ENCODE measurements at regions not wholly inside any gene's neighbourhood (a gene's known extent, or its start where the extent isn't known, plus 50 kb on each side); places are given as distances from the start of the nearest gene placed in this dataset.
"Not testable (repeated sequence)": the region's sequence is repeated elsewhere in the genome, so short reads cannot be mapped to it uniquely, and the experiment has no call there.

- Histone ChIP-seq H3K4me3 (ENCODE audit: low read depth in 1 of 3, low read length in 3 of 3) (no peak overlapping the region), H3K9me3 (ENCODE audit: control insufficient read depth in 2 of 2, insufficient read depth in 1 of 2, low read depth in 1 of 2, low read length in 1 of 2) (no peaks in the 10 kb centered on the region), H3K27ac (ENCODE audit: low read depth in 1 of 3, low read length in 2 of 3) (no peak overlapping the region), H3K27me3 (ENCODE audit: control insufficient read depth in 3 of 3, insufficient read depth in 3 of 3, low read length in 3 of 3) (no peaks in the 10 kb centered on the region), H3K36me3 (ENCODE audit: control insufficient read depth in 3 of 3, insufficient read depth in 2 of 3, low read depth in 1 of 3, low read length in 3 of 3) (no peaks in the 10 kb centered on the region), H3K4me1 (ENCODE audit: control insufficient read depth in 3 of 3, insufficient read depth in 2 of 3, low read depth in 1 of 3, low read length in 2 of 3) (no peaks in the 10 kb centered on the region)
- peak; percentile 77 for FAIRE-seq
- no peak for DNase-seq
Observed at GRCh38 chr1:244329591-244330317, 122.0 kb downstream of the ADSS2 start.

- no peaks in the 10 kb centered on the region for H3K36me3 ChIP-seq (ENCODE audit: control insufficient read depth in 3 of 3, insufficient read depth in 2 of 3, low read depth in 1 of 3, low read length in 3 of 3)
- H3K4me1 ChIP-seq (ENCODE audit: control insufficient read depth in 3 of 3, insufficient read depth in 2 of 3, low read depth in 1 of 3, low read length in 2 of 3), result no peaks in the 10 kb centered on the region
- no peaks in the 10 kb centered on the region for H3K9me3 ChIP-seq (ENCODE audit: control insufficient read depth in 2 of 2, insufficient read depth in 1 of 2, low read depth in 1 of 2, low read length in 1 of 2)
- no peak overlapping the region for H3K27ac ChIP-seq (ENCODE audit: low read depth in 1 of 3, low read length in 2 of 3)
- WGBS, 3 donors, result 83 to 86% (median 86%) methylated on average over 2 of the region's 2 CpGs
- H3K4me3 ChIP-seq (ENCODE audit: low read depth in 1 of 3, low read length in 3 of 3), result no peak overlapping the region
- no peaks in the 10 kb centered on the region for H3K27me3 ChIP-seq (ENCODE audit: control insufficient read depth in 3 of 3, insufficient read depth in 3 of 3, low read length in 3 of 3)
- no peak for DNase-seq
- FAIRE-seq, result no peak
Observed at GRCh38 chr1:244330318-244330625, 121.4 kb downstream of the ADSS2 start.

- not testable (repeated sequence) for H3K4me1 ChIP-seq (ENCODE audit: control insufficient read depth in 3 of 3, insufficient read depth in 2 of 3, low read depth in 1 of 3, low read length in 2 of 3); H3K27ac ChIP-seq (ENCODE audit: low read depth in 1 of 3, low read length in 2 of 3); H3K4me3 ChIP-seq (ENCODE audit: low read depth in 1 of 3, low read length in 3 of 3); H3K36me3 ChIP-seq (ENCODE audit: control insufficient read depth in 3 of 3, insufficient read depth in 2 of 3, low read depth in 1 of 3, low read length in 3 of 3); H3K9me3 ChIP-seq (ENCODE audit: control insufficient read depth in 2 of 2, insufficient read depth in 1 of 2, low read depth in 1 of 2, low read length in 1 of 2); FAIRE-seq; DNase-seq; H3K27me3 ChIP-seq (ENCODE audit: control insufficient read depth in 3 of 3, insufficient read depth in 3 of 3, low read length in 3 of 3)
- WGBS, 3 donors, result 78 to 100% (median 81%) methylated on average over 2 of the region's 2 CpGs
Observed at GRCh38 chr1:244332761-244333160, 118.9 kb downstream of the ADSS2 start.

GRCh38 chr1:244334315-244334714, 117.4 kb downstream of the ADSS2 start:
- H3K27me3 ChIP-seq (ENCODE audit: control insufficient read depth in 3 of 3, insufficient read depth in 3 of 3, low read length in 3 of 3); H3K4me1 ChIP-seq (ENCODE audit: control insufficient read depth in 3 of 3, insufficient read depth in 2 of 3, low read depth in 1 of 3, low read length in 2 of 3): not testable (repeated sequence)
- WGBS, 3 donors, result 92 to 99% (median 95%) methylated on average over 2 of the region's 2 CpGs

GRCh38 chr1:244334842-244335241, 116.9 kb downstream of the ADSS2 start:
- H3K27ac ChIP-seq (ENCODE audit: low read depth in 1 of 3, low read length in 2 of 3); DNase-seq; H3K9me3 ChIP-seq (ENCODE audit: control insufficient read depth in 2 of 2, insufficient read depth in 1 of 2, low read depth in 1 of 2, low read length in 1 of 2); H3K36me3 ChIP-seq (ENCODE audit: control insufficient read depth in 3 of 3, insufficient read depth in 2 of 3, low read depth in 1 of 3, low read length in 3 of 3); H3K27me3 ChIP-seq (ENCODE audit: control insufficient read depth in 3 of 3, insufficient read depth in 3 of 3, low read length in 3 of 3); H3K4me3 ChIP-seq (ENCODE audit: low read depth in 1 of 3, low read length in 3 of 3); FAIRE-seq; H3K4me1 ChIP-seq (ENCODE audit: control insufficient read depth in 3 of 3, insufficient read depth in 2 of 3, low read depth in 1 of 3, low read length in 2 of 3): not testable (repeated sequence)
- WGBS, 3 donors, result 91 to 96% (median 95%) methylated on average over 4 of the region's 4 CpGs

More at GRCh38 chr1:244334315-244334714, 117.4 kb downstream of the ADSS2 start:
- not testable (repeated sequence) for H3K36me3 ChIP-seq (ENCODE audit: control insufficient read depth in 3 of 3, insufficient read depth in 2 of 3, low read depth in 1 of 3, low read length in 3 of 3); H3K9me3 ChIP-seq (ENCODE audit: control insufficient read depth in 2 of 2, insufficient read depth in 1 of 2, low read depth in 1 of 2, low read length in 1 of 2); DNase-seq; H3K4me3 ChIP-seq (ENCODE audit: low read depth in 1 of 3, low read length in 3 of 3); FAIRE-seq; H3K27ac ChIP-seq (ENCODE audit: low read depth in 1 of 3, low read length in 2 of 3)

- Histone ChIP-seq H3K4me1 (ENCODE audit: control insufficient read depth in 3 of 3, insufficient read depth in 2 of 3, low read depth in 1 of 3, low read length in 2 of 3) (peaks cover 0 to 3% (median 0%) of the 10 kb centered on the region in 3 donors), H3K27ac (ENCODE audit: low read depth in 1 of 3, low read length in 2 of 3) (no peak overlapping the region), H3K9me3 (ENCODE audit: control insufficient read depth in 2 of 2, insufficient read depth in 1 of 2, low read depth in 1 of 2, low read length in 1 of 2) (no peaks in the 10 kb centered on the region), H3K4me3 (ENCODE audit: low read depth in 1 of 3, low read length in 3 of 3) (no peak overlapping the region), H3K27me3 (ENCODE audit: control insufficient read depth in 3 of 3, insufficient read depth in 3 of 3, low read length in 3 of 3) (no peaks in the 10 kb centered on the region), H3K36me3 (ENCODE audit: control insufficient read depth in 3 of 3, insufficient read depth in 2 of 3, low read depth in 1 of 3, low read length in 3 of 3) (no peaks in the 10 kb centered on the region)
- WGBS, 3 donors, result 19 to 60% (median 44%) methylated on average over 7 of the region's 7 CpGs
- FAIRE-seq (no peak), DNase-seq (peak; percentile 31 to 47)
Observed at GRCh38 chr1:244335456-244335855, 116.3 kb downstream of the ADSS2 start.

GRCh38 chr1:244336232-244336899, 115.3 kb downstream of the ADSS2 start:
- H3K4me3 ChIP-seq (ENCODE audit: low read depth in 1 of 3, low read length in 3 of 3), result no peak overlapping the region
- WGBS, 3 donors, result 85 to 89% (median 86%) methylated on average over 12 of the region's 12 CpGs
- no peak overlapping the region for H3K27ac ChIP-seq (ENCODE audit: low read depth in 1 of 3, low read length in 2 of 3)
- no peak for FAIRE-seq
- H3K4me1 ChIP-seq (ENCODE audit: control insufficient read depth in 3 of 3, insufficient read depth in 2 of 3, low read depth in 1 of 3, low read length in 2 of 3), result peaks cover 0 to 7% (median 0%) of the 10 kb centered on the region in 3 donors
- H3K36me3 ChIP-seq (ENCODE audit: control insufficient read depth in 3 of 3, insufficient read depth in 2 of 3, low read depth in 1 of 3, low read length in 3 of 3), result no peaks in the 10 kb centered on the region
- H3K27me3 ChIP-seq (ENCODE audit: control insufficient read depth in 3 of 3, insufficient read depth in 3 of 3, low read length in 3 of 3), result no peaks in the 10 kb centered on the region
- H3K9me3 ChIP-seq (ENCODE audit: control insufficient read depth in 2 of 2, insufficient read depth in 1 of 2, low read depth in 1 of 2, low read length in 1 of 2), result no peaks in the 10 kb centered on the region
- peak in 1 of 2 donors; percentile 36 for DNase-seq

- 95 to 97% (median 95%) methylated on average over 3 of the region's 3 CpGs for WGBS, 3 donors
- Histone ChIP-seq H3K9me3 (ENCODE audit: control insufficient read depth in 2 of 2, insufficient read depth in 1 of 2, low read depth in 1 of 2, low read length in 1 of 2) (no peaks in the 10 kb centered on the region), H3K27ac (ENCODE audit: low read depth in 1 of 3, low read length in 2 of 3) (no peak overlapping the region), H3K27me3 (ENCODE audit: control insufficient read depth in 3 of 3, insufficient read depth in 3 of 3, low read length in 3 of 3) (no peaks in the 10 kb centered on the region), H3K4me1 (ENCODE audit: control insufficient read depth in 3 of 3, insufficient read depth in 2 of 3, low read depth in 1 of 3, low read length in 2 of 3) (peaks cover 0 to 9% (median 0%) of the 10 kb centered on the region in 3 donors), H3K36me3 (ENCODE audit: control insufficient read depth in 3 of 3, insufficient read depth in 2 of 3, low read depth in 1 of 3, low read length in 3 of 3) (no peaks in the 10 kb centered on the region), H3K4me3 (ENCODE audit: low read depth in 1 of 3, low read length in 3 of 3) (no peak overlapping the region)
- DNase-seq, result no peak
- no peak for FAIRE-seq
Observed at GRCh38 chr1:244337839-244338238, 113.9 kb downstream of the ADSS2 start.
